Right atrium auricular region (tissue), 2 donors: ENCODE measurements at regions not wholly inside any gene's neighbourhood (a gene's known extent, or its start where the extent isn't known, plus 50 kb on each side); places are given as distances from the start of the nearest gene placed in this dataset.

Experiments
- DNase-seq: peaks from one replicate; pipeline ENCODE4 v3.0.0-alpha.2; 2019; ENCODE audit warnings: low spot score
- H3K27ac ChIP-seq, 2 donors: fragments of 200-600 bp; sonication (generic); 1 replicate in 1 of 2; 2 replicates in 1 of 2; pipeline ENCODE4 v1.5.1; 2016 to 2019
- H3K27me3 ChIP-seq, 2 donors: fragments of 200-600 bp; sonication (generic); one replicate each; pipeline versions ENCODE4 v1.5.1 to v1.6.0; 2017 to 2019
- H3K36me3 ChIP-seq: fragments of 200-600 bp; sonication (generic); one replicate; pipeline ENCODE4 v1.5.1; 2016
- H3K4me1 ChIP-seq, 2 donors: fragments of 200-600 bp; sonication (generic); one replicate each; pipeline versions ENCODE4 v1.5.1 to v1.6.0; 2017 to 2019
- H3K4me3 ChIP-seq, 2 donors: fragments of 200-600 bp; sonication (generic); 1 replicate in 1 of 2; 2 replicates in 1 of 2; pipeline ENCODE4 v1.5.1; 2017 to 2019; ENCODE audit warnings: mild to moderate bottlenecking in 1 of 2, moderate library complexity in 1 of 2
- H3K9me3 ChIP-seq, 2 donors: fragments of 200-600 bp; sonication (generic); one replicate each; pipeline ENCODE4 v1.5.1; 2019
- TF ChIP-seq, protein P1 (sequence below), 2 donors: fragments of 200-600 bp; sonication (generic); IDR thresholded peaks; one replicate each; pipeline ENCODE4 v1.5.1; 2019; ENCODE audit warnings: antibody characterized with exemption in 2 of 2

DNA sequence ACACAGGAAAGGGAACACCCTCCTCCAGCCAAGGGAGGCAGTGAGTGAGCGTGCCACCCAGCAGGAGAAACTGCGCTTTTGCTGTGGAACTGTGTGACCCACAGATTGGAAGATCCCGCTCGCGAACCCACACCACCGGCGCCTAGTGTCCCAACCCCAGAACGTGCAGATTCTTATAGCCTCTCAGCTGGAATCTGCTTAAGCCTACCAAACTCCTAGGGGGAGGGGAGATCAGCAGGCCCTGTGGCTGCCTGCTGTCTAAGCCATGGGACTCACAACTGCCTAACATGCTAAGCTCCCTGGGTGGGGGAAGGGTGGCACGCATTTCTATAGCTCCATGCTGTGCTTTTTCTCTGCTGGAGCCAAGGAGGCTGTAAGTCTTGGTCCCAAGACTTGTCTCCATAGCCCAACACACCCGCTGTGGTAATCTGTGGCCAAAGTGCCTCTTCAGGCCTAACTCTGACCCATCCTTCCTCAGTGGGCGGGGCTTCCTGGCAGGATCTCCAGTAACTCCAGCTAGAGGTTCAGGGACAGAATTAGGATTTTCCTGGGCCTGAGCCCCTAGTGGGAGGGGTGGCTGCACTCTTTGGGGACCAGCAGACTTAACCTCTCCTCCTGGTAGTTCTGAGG is 485.0 kb downstream of the TAF11L14 start:
- H3K4me1 ChIP-seq = no peaks in the 10 kb centered on the region
- H3K27me3 ChIP-seq = no peaks in the 10 kb centered on the region
- H3K36me3 ChIP-seq = no peaks in the 10 kb centered on the region
- TF ChIP-seq, protein P1, sequence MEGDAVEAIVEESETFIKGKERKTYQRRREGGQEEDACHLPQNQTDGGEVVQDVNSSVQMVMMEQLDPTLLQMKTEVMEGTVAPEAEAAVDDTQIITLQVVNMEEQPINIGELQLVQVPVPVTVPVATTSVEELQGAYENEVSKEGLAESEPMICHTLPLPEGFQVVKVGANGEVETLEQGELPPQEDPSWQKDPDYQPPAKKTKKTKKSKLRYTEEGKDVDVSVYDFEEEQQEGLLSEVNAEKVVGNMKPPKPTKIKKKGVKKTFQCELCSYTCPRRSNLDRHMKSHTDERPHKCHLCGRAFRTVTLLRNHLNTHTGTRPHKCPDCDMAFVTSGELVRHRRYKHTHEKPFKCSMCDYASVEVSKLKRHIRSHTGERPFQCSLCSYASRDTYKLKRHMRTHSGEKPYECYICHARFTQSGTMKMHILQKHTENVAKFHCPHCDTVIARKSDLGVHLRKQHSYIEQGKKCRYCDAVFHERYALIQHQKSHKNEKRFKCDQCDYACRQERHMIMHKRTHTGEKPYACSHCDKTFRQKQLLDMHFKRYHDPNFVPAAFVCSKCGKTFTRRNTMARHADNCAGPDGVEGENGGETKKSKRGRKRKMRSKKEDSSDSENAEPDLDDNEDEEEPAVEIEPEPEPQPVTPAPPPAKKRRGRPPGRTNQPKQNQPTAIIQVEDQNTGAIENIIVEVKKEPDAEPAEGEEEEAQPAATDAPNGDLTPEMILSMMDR (IDR thresholded peaks at IDR 0.05) = no peak
- DNase-seq = no peak
- H3K9me3 ChIP-seq = no peaks in the 10 kb centered on the region
- H3K4me3 ChIP-seq = no peak overlapping the region
- H3K27ac ChIP-seq = no peak overlapping the region

DNA sequence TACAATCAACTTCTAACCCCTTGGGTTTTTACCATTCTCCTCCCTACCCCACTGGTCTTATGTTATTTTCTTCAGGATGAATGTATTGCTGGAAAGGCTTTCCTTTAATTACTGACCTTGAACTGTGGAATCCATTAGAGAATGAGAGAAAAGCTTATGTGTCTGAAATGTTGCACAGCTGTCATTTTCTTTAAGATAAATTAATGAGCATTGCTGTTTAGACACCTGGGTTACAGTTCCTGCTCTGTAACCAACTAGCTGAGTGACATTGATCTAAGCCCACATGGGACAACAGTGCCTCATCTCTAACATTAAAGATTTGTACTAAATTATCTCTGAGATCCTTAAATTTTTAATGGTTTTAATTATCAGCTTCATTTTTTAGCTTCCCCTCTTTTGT is 507.0 kb downstream of the TAF11L14 start:
- H3K4me3 ChIP-seq = no peak overlapping the region
- TF ChIP-seq, protein P1 (IDR thresholded peaks at IDR 0.05) = no peak
- H3K9me3 ChIP-seq = no peaks in the 10 kb centered on the region
- H3K27me3 ChIP-seq = no peaks in the 10 kb centered on the region
- no peak overlapping the region for H3K27ac ChIP-seq
- no peak for DNase-seq
- H3K4me1 ChIP-seq = no peaks in the 10 kb centered on the region
- no peaks in the 10 kb centered on the region for H3K36me3 ChIP-seq

- H3K36me3 ChIP-seq = no peaks in the 10 kb centered on the region
- no peak overlapping the region for H3K27ac ChIP-seq
- TF ChIP-seq, protein P1 (IDR thresholded peaks at IDR 0.05) = no peak
- no peak overlapping the region for H3K4me3 ChIP-seq
- H3K27me3 ChIP-seq = no peaks in the 10 kb centered on the region
- no peaks in the 10 kb centered on the region for H3K4me1 ChIP-seq
- DNase-seq = no peak
- H3K9me3 ChIP-seq = no peaks in the 10 kb centered on the region
Measured at GRCh38 chr5:18142831-18143230, 508.6 kb downstream of the TAF11L14 start.

- Histone ChIP-seq H3K9me3 (no peaks in the 10 kb centered on the region), H3K27me3 (no peaks in the 10 kb centered on the region), H3K36me3 (no peaks in the 10 kb centered on the region), H3K27ac (no peak overlapping the region), H3K4me3 (no peak overlapping the region), H3K4me1 (no peaks in the 10 kb centered on the region)
- DNase-seq = no peak
- TF ChIP-seq, protein P1 (IDR thresholded peaks at IDR 0.05) = no peak
Measured at GRCh38 chr5:18152671-18153070, 518.4 kb downstream of the TAF11L14 start.

GRCh38 chr5:18158166-18158565 is 523.9 kb downstream of the TAF11L14 start:
- Histone ChIP-seq H3K27me3 (no peaks in the 10 kb centered on the region), H3K27ac (no peak overlapping the region), H3K36me3 (no peaks in the 10 kb centered on the region), H3K4me3 (no peak overlapping the region), H3K4me1 (no peaks in the 10 kb centered on the region), H3K9me3 (no peaks in the 10 kb centered on the region)
- TF ChIP-seq, protein P1 (IDR thresholded peaks at IDR 0.05) = no peak
- no peak for DNase-seq

DNA sequence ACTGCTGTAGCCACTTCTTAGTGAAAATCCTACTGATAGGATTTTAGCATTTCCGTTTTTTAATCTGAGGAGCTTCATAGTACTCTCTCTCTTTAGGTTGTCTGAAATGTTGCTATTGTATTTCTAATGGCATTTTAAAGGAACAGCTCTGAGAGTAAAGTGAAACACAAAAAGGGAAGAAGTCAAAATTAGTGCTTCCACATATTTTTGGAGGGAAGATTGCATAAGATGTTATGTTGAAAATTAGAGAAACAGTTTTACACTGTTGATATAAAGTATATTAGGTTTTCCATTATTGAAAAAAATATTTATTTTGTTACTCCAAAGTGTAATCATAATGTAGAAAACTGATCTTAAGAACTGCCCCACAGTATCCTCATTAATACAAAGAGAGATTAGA is 525.1 kb downstream of the TAF11L14 start:
- H3K4me3 ChIP-seq = no peak overlapping the region
- H3K27me3 ChIP-seq = no peaks in the 10 kb centered on the region
- no peaks in the 10 kb centered on the region for H3K4me1 ChIP-seq
- DNase-seq = no peak
- H3K9me3 ChIP-seq = no peaks in the 10 kb centered on the region
- TF ChIP-seq, protein P1 (IDR thresholded peaks at IDR 0.05) = no peak
- H3K36me3 ChIP-seq = no peaks in the 10 kb centered on the region
- H3K27ac ChIP-seq = no peak overlapping the region
